Loucy (cell line): ENCODE measurements at regions not wholly inside any gene's neighbourhood (a gene's known extent, or its start where the extent isn't known, plus 50 kb on each side); places are given as distances from the start of the nearest gene placed in this dataset.

Experiments used
- EZH2phosphoT487 ChIP-seq: fragments of 200-600 bp; IDR thresholded peaks from 2 replicates; pipeline ENCODE4 v1.6.1; 2018; ENCODE audit warnings: antibody characterized with exemption, mild to moderate bottlenecking, moderate library complexity, borderline replicate concordance
- TF ChIP-seq, protein P1 (sequence below): fragments of 200-600 bp; sonication (generic); conservative IDR thresholded peaks from 2 replicates; pipeline ENCODE4 v1.5.1; 2014; ENCODE audit warnings: mild to moderate bottlenecking, antibody characterized with exemption, low read length

- TF ChIP-seq, protein P1, sequence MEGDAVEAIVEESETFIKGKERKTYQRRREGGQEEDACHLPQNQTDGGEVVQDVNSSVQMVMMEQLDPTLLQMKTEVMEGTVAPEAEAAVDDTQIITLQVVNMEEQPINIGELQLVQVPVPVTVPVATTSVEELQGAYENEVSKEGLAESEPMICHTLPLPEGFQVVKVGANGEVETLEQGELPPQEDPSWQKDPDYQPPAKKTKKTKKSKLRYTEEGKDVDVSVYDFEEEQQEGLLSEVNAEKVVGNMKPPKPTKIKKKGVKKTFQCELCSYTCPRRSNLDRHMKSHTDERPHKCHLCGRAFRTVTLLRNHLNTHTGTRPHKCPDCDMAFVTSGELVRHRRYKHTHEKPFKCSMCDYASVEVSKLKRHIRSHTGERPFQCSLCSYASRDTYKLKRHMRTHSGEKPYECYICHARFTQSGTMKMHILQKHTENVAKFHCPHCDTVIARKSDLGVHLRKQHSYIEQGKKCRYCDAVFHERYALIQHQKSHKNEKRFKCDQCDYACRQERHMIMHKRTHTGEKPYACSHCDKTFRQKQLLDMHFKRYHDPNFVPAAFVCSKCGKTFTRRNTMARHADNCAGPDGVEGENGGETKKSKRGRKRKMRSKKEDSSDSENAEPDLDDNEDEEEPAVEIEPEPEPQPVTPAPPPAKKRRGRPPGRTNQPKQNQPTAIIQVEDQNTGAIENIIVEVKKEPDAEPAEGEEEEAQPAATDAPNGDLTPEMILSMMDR = no peak
- TF ChIP-seq EZH2phosphoT487 = no peak
Measured at GRCh38 chr14:43308421-43309110, 1198.5 kb downstream of the FSCB start.
